ENCODE measurements at regions not wholly inside any gene's neighbourhood (a gene's known extent, or its start where the extent isn't known, plus 50 kb on each side); places are given as distances from the start of the nearest gene placed in this dataset.
A peak's percentile ranks its signal among the peaks of the same experiment; 100 is the strongest.
"Not testable (repeated sequence)": the region's sequence is repeated elsewhere in the genome, so short reads cannot be mapped to it uniquely, and the experiment has no call there.

GRCh38 chr5:164439799-164440198 is 934.4 kb downstream of the MAT2B start:
- DNase-seq, result no peak

- no peak for DNase-seq
These were observed 944.0 kb downstream of the MAT2B start for GRCh38 chr5:164449460-164449859.

- no peak for DNase-seq
These were observed 960.6 kb downstream of the MAT2B start for GRCh38 chr5:164466033-164466432.

- DNase-seq, result no peak
These were observed 964.9 kb downstream of the MAT2B start for GRCh38 chr5:164470312-164470711.

GRCh38 chr5:164472165-164472564 is 966.7 kb downstream of the MAT2B start:
- DNase-seq, result no peak

GRCh38 chr5:164475339-164475977 is 970.0 kb downstream of the MAT2B start:
- no peak for DNase-seq

- no peak for DNase-seq
These were observed 975.9 kb downstream of the MAT2B start for GRCh38 chr5:164481270-164481669.

- no peak for DNase-seq
These were observed 976.9 kb downstream of the MAT2B start for GRCh38 chr5:164482351-164482750.

- no peak for DNase-seq
These were observed 979.5 kb downstream of the MAT2B start for GRCh38 chr5:164484948-164485347.

GRCh38 chr5:164487939-164488338 is 982.5 kb downstream of the MAT2B start:
- no peak for DNase-seq

- no peak for DNase-seq
These were observed 992.1 kb downstream of the MAT2B start for GRCh38 chr5:164497311-164498064.

GRCh38 chr5:164498438-164498837 is 993.0 kb downstream of the MAT2B start:
- DNase-seq, result no peak

- DNase-seq, result no peak
These were observed 995.4 kb downstream of the MAT2B start for GRCh38 chr5:164500856-164501255.

GRCh38 chr5:164501344-164501743 is 995.9 kb downstream of the MAT2B start:
- no peak for DNase-seq

- peak; percentile 26 for DNase-seq
These were observed 998.8 kb downstream of the MAT2B start for GRCh38 chr5:164504141-164504772.

GRCh38 chr5:164505791-164506190 is 1000.4 kb downstream of the MAT2B start:
- DNase-seq, result no peak

- no peak for DNase-seq
These were observed 1012.8 kb downstream of the MAT2B start for GRCh38 chr5:164518067-164518740.

- DNase-seq, result no peak
These were observed 1013.3 kb downstream of the MAT2B start for GRCh38 chr5:164518741-164519080.

GRCh38 chr5:164532235-164532900 is 1026.9 kb downstream of the MAT2B start:
- no peak for DNase-seq

GRCh38 chr5:164533426-164533825 is 1028.0 kb downstream of the MAT2B start:
- DNase-seq, result not testable (repeated sequence)

GRCh38 chr5:164540174-164540573 is 1034.8 kb downstream of the MAT2B start:
- DNase-seq, result no peak

GRCh38 chr5:164545507-164545906 is 1040.1 kb downstream of the MAT2B start:
- no peak for DNase-seq

GRCh38 chr5:164553851-164554250 is 1048.4 kb downstream of the MAT2B start:
- DNase-seq, result no peak

Data from COR-L47 (cell line).